Tibial artery (tissue), 4 donors: ENCODE measurements at regions not wholly inside any gene's neighbourhood (a gene's known extent, or its start where the extent isn't known, plus 50 kb on each side); places are given as distances from the start of the nearest gene placed in this dataset.
A peak's percentile ranks its signal among the peaks of the same experiment; 100 is the strongest.

ENCODE experiments used
- DNase-seq, 2 donors: peaks; one replicate each; pipeline ENCODE4 v3.0.0-alpha.2; 2019
- H3K27ac ChIP-seq, 2 donors: fragments of 200-600 bp; sonication (generic) in 1 of 2; 1 replicate in 1 of 2; 2 replicates in 1 of 2; pipeline ENCODE4 v1.5.1; 2018 to 2019; ENCODE audit warnings: mild to moderate bottlenecking in 1 of 2
- H3K27me3 ChIP-seq, 2 donors: fragments of 200-600 bp; sonication (generic) in 1 of 2; one replicate each; pipeline versions ENCODE4 v1.5.1 to v1.6.0; 2016 to 2019
- H3K36me3 ChIP-seq, 3 donors: fragments of 200-600 bp; sonication (generic) in 2 of 3; one replicate each; pipeline ENCODE4 v1.5.1; 2016 to 2019; ENCODE audit warnings: mild to moderate bottlenecking in 2 of 3
- H3K4me1 ChIP-seq, 4 donors: fragments of 200-600 bp; sonication (generic) in 2 of 4; 1 replicate in 3 of 4; 2 replicates in 1 of 4; pipeline ENCODE4 v1.5.1; 2016 to 2019
- H3K4me3 ChIP-seq, 2 donors: fragments of 200-600 bp; sonication (generic) in 1 of 2; 1 replicate in 1 of 2; 2 replicates in 1 of 2; pipeline ENCODE4 v1.5.1; 2018 to 2019; ENCODE audit warnings: mild to moderate bottlenecking in 2 of 2
- H3K9me3 ChIP-seq, 3 donors: fragments of 200-600 bp; sonication (generic) in 1 of 3; one replicate each; pipeline ENCODE4 v1.5.1; 2016 to 2019
- CTCF ChIP-seq, 2 experiments: fragments of 200-600 bp in 1 of 2; fragments of 450-650 bp in 1 of 2; IDR thresholded peaks; one replicate each; pipeline ENCODE4 v1.5.1; 2017 to 2019; ENCODE audit warnings: antibody characterized with exemption in 2 of 2, mild to moderate bottlenecking in 1 of 2, moderate library complexity in 1 of 2
- intact Hi-C: fragments of 100-400 bp; cut with DNase I; formaldehyde crosslinking; loops from one replicate; pipeline ENCODE4 v1.15.0; 2023; ENCODE audit warnings: low total_unique reads

GRCh38 chr4:60926624-60927023, 273.5 kb upstream of the ADGRL3 start:
- no peak overlapping the region for H3K27ac ChIP-seq
- H3K4me1 ChIP-seq, result no peaks in the 10 kb centered on the region
- no peak for TF ChIP-seq CTCF (IDR thresholded peaks at IDR 0.05)
- H3K4me3 ChIP-seq, result no peak overlapping the region
- intact Hi-C loops, result no loop called here
- H3K36me3 ChIP-seq, result no peaks in the 10 kb centered on the region
- no peaks in the 10 kb centered on the region for H3K27me3 ChIP-seq
- no peak for DNase-seq
- H3K9me3 ChIP-seq, result no peaks in the 10 kb centered on the region

- no peak for DNase-seq
- Histone ChIP-seq H3K4me3 (no peak overlapping the region), H3K9me3 (no peaks in the 10 kb centered on the region), H3K27me3 (no peaks in the 10 kb centered on the region), H3K36me3 (no peaks in the 10 kb centered on the region), H3K4me1 (peaks cover 0 to 6% (median 0%) of the 10 kb centered on the region in 4 donors), H3K27ac (no peak overlapping the region)
- TF ChIP-seq CTCF (IDR thresholded peaks at IDR 0.05), result no peak
- intact Hi-C loops, result no loop called here
Observed at GRCh38 chr4:60930866-60931265, 269.3 kb upstream of the ADGRL3 start.

GRCh38 chr4:60934566-60935295, 265.4 kb upstream of the ADGRL3 start:
- H3K27ac ChIP-seq, result peak overlapping the region in 1 of 2 donors; percentile 22

DNA sequence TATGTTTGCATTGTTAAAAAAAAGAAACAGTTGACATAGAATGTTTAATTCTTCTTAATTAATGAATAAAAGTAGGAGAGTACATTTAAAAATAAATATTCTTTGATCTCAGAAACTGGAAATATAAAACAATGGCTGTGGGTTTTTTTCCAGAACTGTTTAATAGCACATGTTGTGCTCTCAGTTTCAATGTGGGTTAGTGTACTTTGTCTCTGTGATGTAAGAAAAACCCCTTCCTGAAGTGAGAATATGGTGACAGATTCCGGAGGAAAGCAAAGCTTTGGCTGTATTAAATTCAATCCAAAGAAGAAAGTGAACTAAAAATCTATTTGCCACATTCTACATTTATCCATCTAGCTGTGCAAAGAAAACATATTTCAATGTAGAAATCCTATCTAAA, 261.9 kb upstream of the ADGRL3 start:
- TF ChIP-seq CTCF (IDR thresholded peaks at IDR 0.05), result no peak
- Histone ChIP-seq H3K4me1 (peaks cover 0 to 6% (median 0%) of the 10 kb centered on the region in 4 donors), H3K4me3 (no peak overlapping the region), H3K27ac (no peak overlapping the region), H3K9me3 (no peaks in the 10 kb centered on the region), H3K36me3 (no peaks in the 10 kb centered on the region), H3K27me3 (no peaks in the 10 kb centered on the region)
- intact Hi-C loops, result no loop called here
- DNase-seq, result no peak

More at GRCh38 chr4:60934566-60935295, 265.4 kb upstream of the ADGRL3 start:
- no peak for TF ChIP-seq CTCF (IDR thresholded peaks at IDR 0.05)
- no peaks in the 10 kb centered on the region for H3K27me3 ChIP-seq
- H3K4me3 ChIP-seq, result no peak overlapping the region
- no peaks in the 10 kb centered on the region for H3K9me3 ChIP-seq
- no peaks in the 10 kb centered on the region for H3K36me3 ChIP-seq
- intact Hi-C loops, result no loop called here
- no peak for DNase-seq
- peaks cover 0 to 6% (median 0%) of the 10 kb centered on the region in 4 donors for H3K4me1 ChIP-seq

GRCh38 chr4:60938621-60939020, 261.5 kb upstream of the ADGRL3 start:
- TF ChIP-seq CTCF (IDR thresholded peaks at IDR 0.05), result no peak
- no peak for DNase-seq
- intact Hi-C loops, result no loop called here
- no peak overlapping the region for H3K27ac ChIP-seq
- H3K36me3 ChIP-seq, result no peaks in the 10 kb centered on the region
- H3K9me3 ChIP-seq, result no peaks in the 10 kb centered on the region
- no peak overlapping the region for H3K4me3 ChIP-seq
- no peaks in the 10 kb centered on the region for H3K27me3 ChIP-seq
- peaks cover 0 to 6% (median 0%) of the 10 kb centered on the region in 4 donors for H3K4me1 ChIP-seq
